IMR-90 (cell line): ENCODE measurements at regions not wholly inside any gene's neighbourhood (a gene's known extent, or its start where the extent isn't known, plus 50 kb on each side); places are given as distances from the start of the nearest gene placed in this dataset.

Experiments used
- ATAC-seq: fragments of 200-7000 bp; cut with Tn5 transposase; 2 replicates; pipeline ENCODE4 v1.9.1; 2020; ENCODE audit warnings: low read depth, mild to moderate bottlenecking, moderate library complexity
- BruUV-seq: library from RNA; stranded (reverse); fragments of 400-500 nt; replicated peaks from 2 replicates; lab custom pipeline; 2021; lab: Mats Ljungman, UMichigan
- CTCF ChIA-PET: fragments of 300-600 bp; formaldehyde crosslinking; extraction: SDS; loops from one replicate; lab custom pipeline; 2021; ENCODE audit warnings: antibody characterized with exemption; lab: Yijun Ruan, JAX
- POLR2A ChIA-PET: fragments of 300-600 bp; sonication (Branson Sonifier 250); formaldehyde crosslinking; loops from one replicate; lab custom pipeline; 2022; ENCODE audit warnings: antibody characterized with exemption; ENCODE audit not compliant: unreplicated experiment; lab: Charles Lee
- DNase-seq: peaks from one replicate; pipeline ENCODE4 v3.0.0; 2013
- H2AFZ ChIP-seq: replicated peaks from 2 replicates; pipeline ENCODE3; 2013; ENCODE audit warnings: low read length, mild to moderate bottlenecking; ENCODE audit not compliant: poor library complexity
- H2AK5ac ChIP-seq: 2 replicates; pipeline ENCODE4 v1.6.1; 2013; ENCODE audit warnings: low read depth, low read length, inconsistent platforms
- H2AK9ac ChIP-seq: replicated peaks from 2 replicates; pipeline ENCODE3; 2013; ENCODE audit warnings: mild to moderate bottlenecking, low read depth, low read length, moderate library complexity; ENCODE audit not compliant: poor library complexity
- H2BK120ac ChIP-seq: 2 replicates; pipeline ENCODE4 v1.6.1; 2013; ENCODE audit warnings: low read depth, low read length, inconsistent platforms
- H2BK15ac ChIP-seq: 3 replicates; pipeline ENCODE4 v1.6.1; 2013; ENCODE audit warnings: low read depth, low read length, inconsistent platforms
- H2BK20ac ChIP-seq: 2 replicates; pipeline ENCODE4 v1.6.1; 2013; ENCODE audit warnings: low read depth, mild to moderate bottlenecking, inconsistent platforms, low read length, moderate library complexity
- H2BK5ac ChIP-seq: 2 replicates; pipeline ENCODE4 v1.6.1; 2013; ENCODE audit warnings: mild to moderate bottlenecking, low read depth, low read length, inconsistent platforms; ENCODE audit not compliant: poor library complexity, severe bottlenecking
- H3K14ac ChIP-seq: replicated peaks from 2 replicates; pipeline ENCODE4 v1.6.1; 2013; ENCODE audit warnings: low read depth, low read length, inconsistent platforms
- H3K18ac ChIP-seq: 2 replicates; pipeline ENCODE4 v1.6.1; 2013; ENCODE audit warnings: low read depth, low read length, control low read depth
- H3K23ac ChIP-seq: 2 replicates; pipeline ENCODE4 v1.6.1; 2013; ENCODE audit warnings: low read depth, low read length, inconsistent platforms
- H3K27ac ChIP-seq: 2 replicates; pipeline ENCODE4 v1.5.1; 2013; ENCODE audit warnings: mild to moderate bottlenecking, control low read depth, low read length; ENCODE audit not compliant: insufficient read depth
- H3K27me3 ChIP-seq: 2 replicates; pipeline ENCODE4 v1.6.1; 2013; ENCODE audit warnings: low read length; ENCODE audit not compliant: control insufficient read depth, insufficient read depth
- H3K36me3 ChIP-seq: 2 replicates; pipeline ENCODE4 v1.6.1; 2013; ENCODE audit warnings: low read length, mixed read lengths; ENCODE audit not compliant: control insufficient read depth, insufficient read depth
- H3K4ac ChIP-seq: 2 replicates; pipeline ENCODE4 v1.6.1; 2013; ENCODE audit warnings: low read depth, low read length, inconsistent platforms
- H3K4me1 ChIP-seq: 2 replicates; pipeline ENCODE4 v1.6.1; 2013; ENCODE audit warnings: low read length, mixed read lengths; ENCODE audit not compliant: control insufficient read depth, insufficient read depth
- H3K4me2 ChIP-seq: 2 replicates; pipeline ENCODE4 v1.6.1; 2013; ENCODE audit warnings: low read depth, mild to moderate bottlenecking, control low read depth, low read length, moderate library complexity
- H3K4me3 ChIP-seq: 2 replicates; pipeline ENCODE4 v1.5.1; 2013; ENCODE audit warnings: low read depth, mild to moderate bottlenecking, control low read depth, low read length, moderate library complexity; ENCODE audit not compliant: insufficient read depth
- H3K56ac ChIP-seq: 2 replicates; pipeline ENCODE4 v1.6.1; 2013; ENCODE audit warnings: low read length, inconsistent platforms; ENCODE audit not compliant: insufficient read depth; ENCODE audit errors: extremely low read depth
- H3K79me1 ChIP-seq, 2 experiments: 2 replicates each; pipeline ENCODE4 v1.6.1; 2013; ENCODE audit warnings: low read length in 2 of 2, inconsistent platforms in 1 of 2, low read depth in 1 of 2
- H3K9ac ChIP-seq: 2 replicates; pipeline ENCODE4 v1.6.1; 2013; ENCODE audit warnings: low read depth, low read length, control low read depth
- H3K9me1 ChIP-seq: 2 replicates; pipeline ENCODE4 v1.6.1; 2013; ENCODE audit warnings: low read length, inconsistent platforms; ENCODE audit not compliant: insufficient read depth
- H3K9me3 ChIP-seq: 2 replicates; pipeline ENCODE4 v1.6.1; 2013; ENCODE audit warnings: low read length; ENCODE audit not compliant: control insufficient read depth, insufficient read depth
- H4K20me1 ChIP-seq: 2 replicates; pipeline ENCODE4 v1.6.1; 2013; ENCODE audit warnings: low read length, inconsistent platforms; ENCODE audit not compliant: insufficient read depth
- H4K5ac ChIP-seq: 2 replicates; pipeline ENCODE4 v1.6.1; 2013; ENCODE audit warnings: mild to moderate bottlenecking, low read depth, low read length, control low read depth
- H4K8ac ChIP-seq, 2 experiments: 2 replicates each; pipeline ENCODE4 v1.6.1; 2013; ENCODE audit warnings: low read depth in 2 of 2, low read length in 2 of 2, control low read depth in 1 of 2, inconsistent platforms in 1 of 2
- H4K91ac ChIP-seq: 2 replicates; pipeline ENCODE4 v1.6.1; 2013; ENCODE audit warnings: low read depth, low read length, inconsistent platforms; ENCODE audit not compliant: insufficient read depth
- BHLHE40 ChIP-seq: fragments of 150-350 bp; IDR thresholded peaks from 2 replicates; pipeline ENCODE4 v1.6.1; 2016; ENCODE audit warnings: mild to moderate bottlenecking, low read depth, low read length
- CEBPB ChIP-seq: IDR thresholded peaks from 2 replicates; pipeline ENCODE4 v1.6.1; 2012; ENCODE audit warnings: low read depth, low read length, improper control_type of control experiment
- FOS ChIP-seq: fragments of 150-350 bp; IDR thresholded peaks from 2 replicates; pipeline ENCODE4 v1.6.1; 2016; ENCODE audit warnings: low read depth, low read length
- MAFK ChIP-seq: IDR thresholded peaks from 2 replicates; pipeline ENCODE4 v1.6.1; 2012; ENCODE audit warnings: low read depth, low read length, improper control_type of control experiment
- MAZ ChIP-seq: IDR thresholded peaks from 2 replicates; pipeline ENCODE4 v1.6.1; 2012; ENCODE audit warnings: low read depth, mild to moderate bottlenecking, low read length, improper control_type of control experiment, moderate library complexity, borderline replicate concordance
- MXI1 ChIP-seq: IDR thresholded peaks from 2 replicates; pipeline ENCODE4 v1.6.1; 2012; ENCODE audit warnings: low read depth, mild to moderate bottlenecking, low read length, moderate library complexity, borderline replicate concordance
- NFE2L2 ChIP-seq: fragments of 150-350 bp; IDR thresholded peaks from 2 replicates; pipeline ENCODE4 v1.6.1; 2016; ENCODE audit warnings: low read depth, mild to moderate bottlenecking, low read length
- POLR2A ChIP-seq: IDR thresholded peaks from 2 replicates; pipeline ENCODE4 v1.6.1; 2012; ENCODE audit warnings: mild to moderate bottlenecking, low read depth, low read length
- RCOR1 ChIP-seq: IDR thresholded peaks from 2 replicates; pipeline ENCODE4 v1.6.1; 2012; ENCODE audit warnings: mild to moderate bottlenecking, low read length, improper control_type of control experiment; ENCODE audit not compliant: insufficient replicate concordance
- SMC3 ChIP-seq: fragments of 150-350 bp; IDR thresholded peaks from 2 replicates; pipeline ENCODE4 v1.6.1; 2016; ENCODE audit warnings: low read depth, mild to moderate bottlenecking, antibody characterized with exemption, low read length, moderate library complexity
- WGBS, 2 experiments: methylation state at CpG; one replicate each; pipeline versions ENCODE4 v1.1.5 to v1.1.7; 2013; ENCODE audit warnings: missing lambda C conversion rate in 2 of 2; ENCODE audit not compliant: insufficient read length in 1 of 2; ENCODE audit errors: extremely low coverage in 2 of 2; 5-methylcytosine and 5-hydroxymethylcytosine counted together
- dilution Hi-C: fragments of 300-500 bp; cut with HindIII; formaldehyde crosslinking; loops from one replicate; pipeline ENCODE4 v1.14.3; 2018; ENCODE audit warnings: low sequenced_read_pairs; ENCODE audit not compliant: unreplicated experiment
- in situ Hi-C: fragments of 300-500 bp; cut with MboI; formaldehyde crosslinking; loops from 3 replicates; pipeline ENCODE4 v1.14.3; 2019; ENCODE audit warnings: low sequenced_read_pairs, inconsistent platforms, mixed read lengths
- intact Hi-C: fragments of 100-400 bp; cut with micrococcal nuclease; formaldehyde crosslinking; loops from 2 replicates; pipeline ENCODE4 v1.10.0; 2022
- TF ChIP-seq, protein P1 (sequence below): fragments of 150-350 bp; IDR thresholded peaks from 2 replicates; pipeline ENCODE4 v1.6.1; 2017; ENCODE audit warnings: mild to moderate bottlenecking, antibody characterized with exemption, low read length, low read depth

GRCh38 chr5:68802430-68802829 lies 291.4 kb upstream of the SLC30A5 start:
- no peak overlapping the region for H2BK20ac ChIP-seq
- H3K4me2 ChIP-seq = no peak overlapping the region
- dilution Hi-C loops = no loop called here
- no peak overlapping the region for H2BK120ac ChIP-seq
- intact Hi-C loops = no loop called here
- no peak overlapping the region for H4K91ac ChIP-seq
- in situ Hi-C loops = no loop called here
- H2AK9ac ChIP-seq = no peak overlapping the region
- ChIA-PET CTCF (no interaction called here), POLR2A (no interaction called here)
- no peaks in the 10 kb centered on the region for H3K79me1 ChIP-seq
- no peaks in the 10 kb centered on the region for H3K36me3 ChIP-seq
- H3K4ac ChIP-seq = no peak overlapping the region
- H3K27me3 ChIP-seq = no peaks in the 10 kb centered on the region
- no peak overlapping the region for H3K4me3 ChIP-seq
- no peak overlapping the region for H2BK5ac ChIP-seq
- no peak overlapping the region for H3K9ac ChIP-seq
- 20% methylated on average over 1 of the region's 2 CpGs; no CpG with 5 or more reads in 1 of the 2 experiments for WGBS, 2 experiments
- H3K9me1 ChIP-seq = no peaks in the 10 kb centered on the region
- H2BK15ac ChIP-seq = no peak overlapping the region
- no peak overlapping the region for H3K14ac ChIP-seq
- BruUV-seq = no TSS peak
- H3K4me1 ChIP-seq = no peaks in the 10 kb centered on the region
- ATAC-seq (no peak), DNase-seq (no peak)
- H2AK5ac ChIP-seq = no peak overlapping the region
- no peak overlapping the region for H3K23ac ChIP-seq
- H4K8ac ChIP-seq = no peak overlapping the region
- no peak overlapping the region for H4K5ac ChIP-seq
- TF ChIP-seq MAFK (no peak), BHLHE40 (no peak), SMC3 (no peak), POLR2A (no peak), CEBPB (no peak), MAZ (no peak), MXI1 (no peak), RCOR1 (no peak), NFE2L2 (no peak), FOS (no peak)
- TF ChIP-seq, protein P1, sequence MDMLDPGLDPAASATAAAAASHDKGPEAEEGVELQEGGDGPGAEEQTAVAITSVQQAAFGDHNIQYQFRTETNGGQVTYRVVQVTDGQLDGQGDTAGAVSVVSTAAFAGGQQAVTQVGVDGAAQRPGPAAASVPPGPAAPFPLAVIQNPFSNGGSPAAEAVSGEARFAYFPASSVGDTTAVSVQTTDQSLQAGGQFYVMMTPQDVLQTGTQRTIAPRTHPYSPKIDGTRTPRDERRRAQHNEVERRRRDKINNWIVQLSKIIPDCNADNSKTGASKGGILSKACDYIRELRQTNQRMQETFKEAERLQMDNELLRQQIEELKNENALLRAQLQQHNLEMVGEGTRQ = no peak
- no peaks in the 10 kb centered on the region for H4K20me1 ChIP-seq
- no peaks in the 10 kb centered on the region for H3K9me3 ChIP-seq
- no peak overlapping the region for H2AFZ ChIP-seq
- no peak overlapping the region for H3K27ac ChIP-seq
- no peak overlapping the region for H3K18ac ChIP-seq
- no peak overlapping the region for H3K56ac ChIP-seq
